ENCODE measurements at regions not wholly inside any gene's neighbourhood (a gene's known extent, or its start where the extent isn't known, plus 50 kb on each side); places are given as distances from the start of the nearest gene placed in this dataset.

- TF ChIP-seq CTCF (IDR thresholded peaks at IDR 0.05 in 4 of 5, conservative IDR thresholded peaks at IDR 0.05 in 1 of 5) (no peak), POLR2A (IDR thresholded peaks at IDR 0.05) (no peak)
Measured at GRCh38 chr2:46837704-46838103, 77.9 kb downstream of the MCFD2 start.
